NCI-H524 (cell line): ENCODE measurements at regions not wholly inside any gene's neighbourhood (a gene's known extent, or its start where the extent isn't known, plus 50 kb on each side); places are given as distances from the start of the nearest gene placed in this dataset.
A peak's percentile ranks its signal among the peaks of the same experiment; 100 is the strongest.
"Not testable (repeated sequence)": the region's sequence is repeated elsewhere in the genome, so short reads cannot be mapped to it uniquely, and the experiment has no call there.

Source experiments
- DNase-seq, 2 experiments: peaks; one replicate each; lab custom pipeline; 2025; lab: John Stamatoyannopoulos, UW

DNA sequence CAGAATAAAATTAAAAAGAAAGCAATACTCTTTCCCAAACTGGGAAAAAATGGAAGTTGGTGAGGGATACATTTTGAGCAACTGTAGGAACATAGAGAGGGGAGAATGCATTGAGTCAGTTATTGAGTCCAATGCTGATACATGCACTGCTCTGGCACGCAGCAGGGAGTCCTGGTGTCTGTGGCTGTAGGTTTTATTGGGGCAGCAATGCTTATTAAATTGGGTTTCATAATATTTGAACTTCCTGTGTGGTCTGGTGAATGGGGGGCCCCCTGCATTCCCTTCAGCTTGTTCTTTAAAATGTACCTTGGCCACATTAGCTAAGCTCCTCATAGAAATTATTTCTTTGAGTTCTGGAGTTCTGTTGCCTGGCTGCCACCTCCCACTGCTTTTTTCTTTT lies 125.2 kb upstream of the ELAC2 start:
- no peak for DNase-seq

DNA sequence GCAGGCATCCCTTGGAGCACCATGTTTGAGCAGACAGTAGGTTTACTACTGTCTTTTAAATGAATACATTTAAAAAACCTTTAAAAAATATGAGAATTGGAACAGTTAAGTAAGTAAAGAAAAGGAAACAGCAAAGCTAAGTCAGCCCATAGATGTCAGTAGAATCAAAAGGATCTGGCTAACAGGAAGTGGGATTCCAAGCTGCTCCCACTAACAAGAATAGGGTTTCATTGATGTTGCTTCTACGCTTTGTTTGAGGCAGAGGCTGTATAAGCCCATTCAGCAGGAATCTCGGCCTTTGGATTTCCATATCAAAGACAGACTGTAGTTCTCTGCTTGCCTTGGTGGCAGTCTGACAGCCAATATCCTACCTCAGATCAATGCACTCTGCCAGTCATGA lies 122.9 kb upstream of the ELAC2 start:
- no peak for DNase-seq

DNA sequence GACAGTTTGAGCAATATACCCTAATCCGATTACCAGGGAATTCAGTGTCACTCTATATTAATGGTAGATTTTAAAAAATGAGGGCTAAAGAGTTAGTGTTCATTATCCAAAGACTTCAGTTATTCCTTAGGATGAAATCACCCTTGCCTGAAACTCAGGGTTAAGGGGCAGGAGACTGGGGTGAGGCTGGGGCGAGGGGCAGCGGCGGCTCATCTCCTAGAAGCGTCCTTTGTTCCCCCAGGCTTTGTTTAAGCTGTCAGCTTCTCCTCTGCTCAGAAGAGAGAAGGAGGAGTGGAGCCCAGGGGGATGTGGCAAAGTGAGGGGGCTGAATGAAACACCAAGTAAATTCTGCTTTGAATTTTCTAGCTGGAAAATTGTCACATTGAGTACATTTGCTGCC lies 117.7 kb upstream of the ELAC2 start:
- DNase-seq: no peak

DNA sequence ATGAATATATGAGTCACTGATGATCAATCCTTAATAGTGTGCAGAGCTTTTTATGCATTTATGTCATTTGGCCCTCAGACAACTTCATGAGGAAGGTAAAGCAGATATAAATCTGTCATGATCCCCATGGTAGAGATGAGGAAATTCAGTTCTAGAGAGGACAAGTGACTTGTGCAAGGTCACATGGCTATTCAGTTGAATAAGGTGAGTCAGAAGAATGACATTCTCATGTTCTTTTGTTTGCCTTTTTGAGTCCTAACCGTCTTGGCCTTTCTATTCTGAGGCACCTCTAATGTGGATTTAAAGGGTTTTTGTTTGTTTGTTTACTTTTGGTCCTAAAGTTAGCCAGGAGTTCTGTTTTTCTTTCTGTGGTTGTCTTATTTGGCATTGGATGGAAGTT lies 116.2 kb upstream of the ELAC2 start:
- no peak for DNase-seq

DNA sequence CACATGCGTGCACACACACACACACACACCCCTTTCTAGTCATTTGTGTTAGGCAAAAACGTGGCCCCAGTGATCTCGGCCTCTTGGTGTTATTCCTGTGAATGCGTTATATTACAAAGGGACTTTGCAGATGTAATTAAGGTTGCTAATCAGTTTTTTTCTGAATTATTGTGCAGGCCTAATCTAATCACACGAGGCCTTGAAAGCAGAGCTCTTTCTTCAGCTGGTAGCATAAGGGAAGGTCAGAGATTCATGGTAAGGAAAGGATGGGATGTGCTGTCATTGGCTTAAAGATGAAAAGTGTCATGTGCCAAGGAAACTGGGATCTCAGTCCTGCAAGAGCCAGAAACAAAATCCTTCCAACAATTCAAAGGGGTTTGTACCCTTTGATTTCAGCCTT lies 113.4 kb upstream of the ELAC2 start:
- no peak for DNase-seq

DNA sequence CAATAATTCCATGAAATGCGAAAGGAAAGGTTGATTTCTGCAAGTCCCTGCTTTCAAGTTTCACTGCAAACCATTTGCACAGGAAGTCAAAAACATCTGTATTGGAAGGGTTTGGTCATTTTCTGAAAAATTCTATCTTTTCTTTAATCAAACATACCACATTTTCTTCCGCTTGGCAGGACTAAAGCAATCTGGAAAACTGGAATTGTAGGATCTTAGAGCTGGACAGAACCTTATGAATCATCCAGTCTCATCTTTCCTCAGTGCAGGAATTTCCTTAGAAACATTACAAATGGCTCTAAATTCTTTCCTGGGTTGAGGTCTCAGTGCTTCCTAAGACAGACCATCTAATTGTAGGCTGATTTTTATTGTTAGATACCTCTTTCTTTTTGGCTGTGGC lies 111.5 kb upstream of the ELAC2 start:
- DNase-seq: no peak

DNA sequence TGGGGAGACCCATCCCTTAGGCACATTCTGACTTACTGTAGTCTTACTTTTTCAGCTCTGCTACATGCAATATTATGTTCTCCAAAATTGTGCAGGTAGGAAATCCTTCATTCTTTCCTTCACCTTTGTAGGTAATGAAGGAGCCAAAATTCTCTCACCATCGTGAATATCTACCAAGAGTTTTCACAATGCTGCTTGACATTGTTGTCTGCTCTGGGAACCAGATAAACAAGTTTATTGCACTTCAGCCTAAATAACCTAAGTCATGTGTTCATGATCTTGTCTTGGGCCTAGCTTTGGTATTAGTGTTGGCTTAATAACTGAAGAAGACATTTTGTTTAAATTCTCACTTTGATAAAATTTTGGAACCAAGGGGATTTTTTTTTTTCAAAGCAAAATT lies 110.8 kb upstream of the ELAC2 start:
- no peak for DNase-seq

DNA sequence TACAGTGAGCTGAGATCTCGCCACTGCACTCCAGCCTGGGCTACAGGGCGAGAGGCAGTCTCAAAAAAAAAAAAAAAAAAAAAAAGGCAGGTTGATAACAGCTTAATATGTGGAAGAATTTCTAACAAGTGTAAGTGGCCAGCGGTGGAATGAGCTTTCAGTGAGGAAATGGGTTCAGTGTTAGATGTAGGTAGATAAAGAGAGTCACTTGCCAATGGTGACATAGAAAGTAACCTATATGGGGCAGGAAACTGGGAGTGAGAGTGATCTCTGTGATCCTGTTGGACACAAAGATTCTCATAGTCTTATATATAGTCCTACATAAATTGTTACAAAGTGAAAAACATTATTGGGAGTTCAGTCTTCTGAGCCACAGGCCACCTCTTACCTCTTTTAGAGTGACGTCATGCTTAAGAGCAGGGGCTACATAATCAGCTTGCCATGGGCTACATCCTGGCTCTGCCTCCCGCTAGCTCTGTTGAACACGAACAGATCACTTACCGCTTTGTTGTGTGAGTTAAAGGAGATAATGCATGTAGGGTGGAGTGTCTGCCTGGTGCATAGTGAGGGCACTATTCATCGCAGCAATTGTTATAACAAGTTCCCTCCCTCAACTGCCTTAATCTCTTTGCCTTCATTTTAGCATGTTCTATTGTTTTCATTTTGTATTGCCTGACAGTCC lies 110.2 kb upstream of the ELAC2 start:
- DNase-seq: no peak

DNA sequence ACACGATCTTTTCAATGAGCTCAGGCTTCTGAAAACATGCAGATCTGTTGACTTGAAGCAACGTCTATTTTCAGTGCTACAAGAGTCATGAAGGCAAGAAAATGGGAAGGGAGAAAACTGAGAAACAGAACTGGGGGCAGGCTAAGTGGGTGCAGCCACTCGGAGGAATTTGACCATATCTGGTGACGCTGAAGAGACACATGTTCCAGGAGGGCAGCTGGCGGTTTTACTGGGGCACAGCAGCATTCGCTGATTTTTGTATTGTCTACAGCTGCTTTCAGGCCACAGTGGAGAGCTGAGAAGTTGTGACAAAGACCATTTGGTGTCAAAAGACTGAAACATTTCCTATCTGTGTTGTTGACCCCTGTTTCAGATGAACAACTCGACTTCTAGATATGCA lies 103.0 kb upstream of the ELAC2 start:
- DNase-seq: no peak

DNA sequence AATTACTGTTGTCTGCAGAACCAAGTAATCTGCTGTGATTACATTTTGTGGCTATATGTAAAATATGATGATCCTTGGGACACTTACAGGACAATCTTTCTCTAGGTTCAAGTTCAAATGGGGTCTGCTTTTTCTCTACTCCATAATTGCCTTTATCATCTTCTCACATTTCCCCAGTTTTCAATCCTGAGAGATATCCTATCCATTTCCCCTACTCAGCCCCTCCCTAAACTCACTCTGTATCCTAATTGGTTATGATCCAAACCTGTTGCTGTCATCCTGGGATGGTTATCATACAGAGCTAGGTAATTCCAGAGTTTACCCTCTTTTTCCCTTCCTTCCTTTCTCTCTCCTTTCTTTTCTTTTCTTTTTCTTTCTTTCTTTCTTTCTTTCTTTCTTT lies 100.5 kb upstream of the ELAC2 start:
- DNase-seq: no peak

DNA sequence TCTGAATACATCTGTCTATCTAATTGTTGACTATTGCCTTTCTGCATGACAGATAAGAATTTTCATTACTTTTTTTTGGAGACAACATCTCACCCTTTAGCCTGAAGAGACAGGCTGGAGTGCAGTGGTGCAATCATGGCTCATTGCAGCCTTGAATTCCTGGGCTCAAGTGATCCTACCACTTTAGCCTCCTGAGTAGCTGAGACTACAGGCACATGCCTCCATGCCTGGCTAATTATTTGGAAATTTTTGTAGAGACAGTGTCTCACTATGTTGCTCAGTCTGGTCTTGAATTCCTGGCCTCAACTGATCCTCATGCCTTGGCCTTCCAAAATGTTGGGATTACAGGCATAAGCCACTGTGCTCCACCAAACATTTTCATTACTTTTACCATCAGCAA lies 99.8 kb upstream of the ELAC2 start:
- no peak for DNase-seq

DNA sequence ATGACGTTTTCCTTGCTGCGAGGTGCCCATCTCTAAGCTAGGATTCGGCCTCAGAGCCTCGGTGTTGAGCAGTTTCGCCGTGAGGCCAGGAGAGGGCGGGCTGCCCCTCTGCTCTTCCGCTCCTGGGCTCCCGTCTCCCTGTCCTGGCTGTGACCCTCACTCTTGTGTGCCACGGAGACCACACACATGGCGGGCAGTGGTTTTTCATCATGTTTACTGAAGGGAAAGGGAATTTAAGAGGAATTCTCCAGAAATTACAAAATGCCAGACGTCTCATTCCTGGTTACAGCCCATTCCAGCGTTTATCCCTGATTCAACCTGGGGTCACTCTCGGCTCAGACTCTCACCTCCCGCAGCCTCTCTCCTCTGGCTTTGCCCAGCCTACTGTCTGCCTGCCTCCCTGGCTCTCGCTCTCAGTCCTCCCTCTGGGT lies 96.8 kb upstream of the ELAC2 start:
- DNase-seq: peak in 1 of 2 experiments; percentile 10

DNA sequence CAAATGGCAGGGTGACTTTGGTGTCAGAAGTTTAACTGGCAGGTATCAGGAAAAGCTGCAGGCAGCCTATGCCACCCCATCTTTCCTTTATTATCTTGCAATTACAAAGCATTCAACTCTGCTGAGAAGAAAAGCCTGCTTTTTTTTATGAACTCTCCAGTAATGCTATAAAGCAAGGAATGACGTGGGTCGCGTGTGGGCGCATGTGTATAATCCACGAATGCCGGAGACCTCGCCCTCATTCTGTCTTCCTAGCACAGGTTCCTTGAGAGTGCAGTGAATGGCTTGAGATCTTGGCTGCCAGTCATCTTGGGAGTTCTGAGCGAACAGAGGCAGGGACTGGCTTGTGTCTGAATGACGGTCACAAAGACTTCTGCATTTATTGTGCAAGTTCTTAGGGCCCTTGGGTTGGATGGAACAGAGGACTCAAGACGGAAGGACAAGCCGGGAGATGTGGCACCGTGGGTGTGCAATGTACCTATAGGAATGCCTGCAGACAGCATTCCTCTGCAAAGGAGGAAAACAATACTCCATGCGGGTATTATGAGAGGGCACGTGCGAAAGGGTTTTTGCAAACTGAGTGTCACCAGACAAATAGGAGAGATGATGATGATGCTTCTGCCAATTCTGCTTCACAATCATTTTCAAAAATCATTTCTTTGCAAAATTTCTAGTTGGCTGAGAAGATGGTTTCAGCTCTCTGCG lies 96.1 kb upstream of the ELAC2 start:
- DNase-seq: no peak

DNA sequence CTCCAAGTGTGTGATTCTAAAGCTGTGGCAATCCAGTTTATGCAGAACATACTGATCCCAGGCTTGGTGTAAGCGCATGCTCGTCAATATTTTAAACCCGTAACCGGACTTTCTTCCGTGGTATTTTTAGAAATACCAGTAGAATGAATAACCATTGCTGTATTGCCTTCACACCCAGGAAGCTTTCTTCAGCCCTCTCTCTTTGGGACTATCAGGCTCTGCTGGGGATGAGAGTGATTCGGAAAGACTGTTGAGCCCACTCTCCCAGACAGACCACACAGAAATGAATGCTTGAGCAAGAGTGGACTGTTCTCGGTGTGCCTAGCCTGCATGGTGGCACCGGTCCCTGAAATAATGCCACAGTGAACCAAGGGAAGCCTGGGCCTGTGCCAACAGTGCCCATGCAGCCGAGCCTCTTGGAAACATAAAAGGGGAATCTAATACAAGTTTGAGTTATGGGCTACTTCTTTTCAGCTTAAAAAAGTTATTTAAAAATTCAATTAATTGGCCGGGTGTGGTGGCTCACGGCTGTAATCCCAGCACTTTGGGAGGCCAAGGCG lies 89.9 kb upstream of the ELAC2 start:
- DNase-seq: no peak

DNA sequence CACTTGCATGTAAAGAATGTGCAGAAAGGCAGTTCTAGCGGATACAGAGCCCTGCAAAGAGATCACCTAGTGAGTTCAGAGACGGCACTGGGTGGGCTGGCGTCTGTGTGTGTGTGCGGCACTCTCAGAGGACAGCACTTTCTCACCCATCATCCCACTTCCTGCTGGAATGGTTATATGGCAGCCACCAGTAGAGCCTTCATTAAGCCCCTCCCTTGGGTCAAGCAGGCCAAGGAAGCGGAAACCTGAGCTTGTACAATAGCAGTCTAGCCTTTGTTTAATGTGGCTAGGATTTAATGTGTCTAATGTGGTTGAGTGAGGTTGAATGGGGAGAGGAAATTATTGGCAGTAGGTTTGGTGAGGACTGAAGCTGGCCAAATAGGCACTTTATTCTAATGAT lies 88.3 kb upstream of the ELAC2 start:
- DNase-seq: no peak

DNA sequence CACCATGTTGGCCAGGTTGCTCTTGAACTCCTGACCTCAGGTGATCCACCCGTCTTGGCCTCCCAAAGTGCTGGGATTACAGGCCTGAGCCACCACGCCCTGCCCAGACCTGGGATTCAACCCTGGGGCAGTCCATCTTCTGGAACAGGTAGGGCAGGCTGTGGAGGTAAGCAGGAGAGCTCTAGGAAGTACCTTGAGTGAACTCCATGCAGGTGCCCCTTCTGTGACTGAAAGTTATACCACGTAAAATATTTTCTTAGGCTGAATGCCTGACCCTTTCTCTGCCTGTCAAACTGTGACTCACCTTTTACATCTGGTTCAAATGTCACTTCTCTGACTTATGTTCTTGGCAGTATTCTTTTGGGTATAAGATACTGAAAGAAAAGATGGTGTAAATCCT lies 86.7 kb upstream of the ELAC2 start:
- DNase-seq: no peak

DNA sequence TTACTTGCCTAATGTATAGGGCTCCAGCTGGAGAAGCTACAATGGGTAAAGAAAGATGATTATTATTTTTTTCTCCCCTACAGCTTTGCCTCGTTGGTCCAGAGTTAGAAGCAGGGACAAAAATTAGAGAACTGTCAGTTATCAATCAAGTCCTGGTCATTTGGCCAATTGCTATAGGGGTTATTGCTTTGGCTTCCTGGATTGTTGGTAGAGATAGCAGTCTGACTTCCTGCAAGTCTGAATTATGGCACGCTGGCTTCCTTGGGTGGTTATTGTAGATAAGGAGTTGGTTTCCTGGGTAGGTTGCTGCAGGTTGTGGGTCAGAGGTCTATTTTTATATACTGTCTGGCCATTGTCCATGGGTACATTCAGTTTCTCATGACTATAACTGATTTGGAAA lies 84.7 kb upstream of the ELAC2 start:
- DNase-seq: no peak

DNA sequence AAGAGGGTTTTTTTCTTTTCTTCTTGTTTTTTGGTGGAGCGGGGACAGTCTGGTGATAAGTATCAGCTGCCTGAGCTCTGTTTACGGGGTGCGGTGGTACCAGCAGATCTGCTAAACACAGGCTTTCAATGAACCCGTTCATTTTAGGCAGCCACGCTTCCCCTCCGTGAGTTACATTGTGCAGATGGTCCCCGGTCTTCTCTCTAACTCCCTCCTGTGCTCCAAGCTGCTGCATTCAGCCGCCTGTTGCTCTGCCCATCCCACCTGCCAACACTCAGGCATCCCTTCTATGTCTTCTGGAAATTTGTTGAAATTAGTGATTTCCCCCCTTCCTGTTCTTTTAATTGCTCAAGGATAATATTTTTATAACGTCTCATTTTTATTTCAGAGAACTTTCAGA lies 82.1 kb upstream of the ELAC2 start:
- no peak for DNase-seq

DNA sequence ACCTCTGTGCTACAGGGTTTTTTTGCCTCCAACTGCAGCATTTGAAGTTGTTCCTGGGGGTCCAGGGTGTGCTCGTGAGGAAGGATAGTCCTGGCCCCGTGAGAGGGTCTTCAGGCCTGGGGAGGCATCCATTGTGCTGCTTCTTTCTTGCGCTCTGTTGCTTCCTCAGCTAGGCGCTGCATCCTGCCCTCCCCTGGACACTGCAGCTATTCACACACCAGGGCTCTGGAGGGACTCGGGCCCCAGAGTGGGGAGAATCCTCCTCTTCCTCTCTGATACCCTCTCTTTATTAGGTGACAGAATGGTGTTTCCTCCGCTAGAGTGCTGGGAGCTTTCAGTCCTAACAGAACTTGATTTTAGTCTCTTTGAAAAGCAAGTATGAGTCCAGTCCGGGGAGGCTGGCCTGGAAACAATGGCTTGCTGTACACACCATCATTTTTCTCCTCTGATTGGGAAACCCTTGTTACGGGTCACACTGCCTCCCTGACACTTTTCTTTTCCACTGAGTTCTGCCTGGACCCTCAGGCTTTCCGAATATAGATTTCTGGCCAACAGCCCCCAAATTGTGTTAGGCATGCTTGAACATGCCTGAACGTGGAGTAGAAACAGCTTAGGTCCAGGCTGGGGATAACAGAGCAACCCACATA lies 81.4 kb upstream of the ELAC2 start:
- no peak for DNase-seq

DNA sequence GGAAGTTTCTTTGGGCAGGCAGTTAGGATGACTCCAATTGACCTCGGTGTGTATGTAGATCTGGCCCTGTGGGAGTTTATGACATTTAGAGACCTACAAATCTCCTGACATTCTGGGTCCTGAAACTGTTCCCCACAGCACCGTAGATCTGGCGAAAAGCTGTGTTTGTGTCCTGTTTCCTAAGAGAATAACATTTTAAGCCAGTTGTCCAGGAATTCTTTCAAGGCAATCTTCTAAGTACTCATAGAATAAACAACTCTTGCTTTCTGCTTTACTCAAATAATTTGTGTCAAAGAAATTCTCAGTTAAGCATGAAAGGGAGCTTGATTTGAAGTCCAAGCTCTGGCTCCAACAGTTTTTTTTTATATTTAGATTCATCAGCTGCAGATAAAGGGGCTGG lies 78.5 kb upstream of the ELAC2 start:
- DNase-seq: no peak

DNA sequence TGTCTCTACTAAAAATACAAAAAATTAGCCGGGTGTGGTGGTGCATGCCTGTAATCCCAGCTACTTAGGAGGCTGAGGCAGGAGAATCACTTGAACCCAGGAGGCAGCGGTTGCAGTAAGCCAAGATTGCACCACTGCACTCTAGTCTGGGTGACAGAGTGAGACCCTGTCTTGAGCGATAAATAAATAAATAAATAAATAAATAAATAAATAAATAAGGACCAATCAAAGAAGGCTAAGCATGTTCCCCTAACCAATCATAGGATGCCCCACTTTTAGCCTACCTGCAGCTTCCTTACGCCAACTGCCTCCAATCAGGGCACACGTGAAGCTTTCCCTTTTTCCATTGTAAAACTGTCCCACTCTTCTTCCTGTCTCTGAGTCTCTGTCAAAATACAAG lies 74.2 kb upstream of the ELAC2 start:
- not testable (repeated sequence) for DNase-seq

DNA sequence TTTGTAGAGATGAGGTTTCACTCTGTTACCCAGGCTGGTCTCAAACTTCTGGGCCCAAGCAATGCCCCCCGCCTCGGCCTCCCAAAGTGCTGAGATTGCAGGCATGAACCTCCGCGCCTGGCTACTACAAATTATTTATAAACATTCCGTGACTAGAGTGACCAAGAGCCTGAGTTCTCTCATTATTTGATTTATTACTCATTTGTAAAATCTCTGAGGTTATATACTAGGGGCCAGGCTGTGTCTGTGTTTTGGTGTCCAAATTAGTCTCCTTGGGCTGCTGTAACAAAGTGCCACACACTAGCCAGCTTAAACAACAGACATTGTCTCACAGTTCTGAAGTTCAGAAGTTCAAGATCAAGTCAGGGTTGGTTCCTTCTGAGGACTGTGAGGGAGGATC lies 70.8 kb upstream of the ELAC2 start:
- DNase-seq: no peak

DNA sequence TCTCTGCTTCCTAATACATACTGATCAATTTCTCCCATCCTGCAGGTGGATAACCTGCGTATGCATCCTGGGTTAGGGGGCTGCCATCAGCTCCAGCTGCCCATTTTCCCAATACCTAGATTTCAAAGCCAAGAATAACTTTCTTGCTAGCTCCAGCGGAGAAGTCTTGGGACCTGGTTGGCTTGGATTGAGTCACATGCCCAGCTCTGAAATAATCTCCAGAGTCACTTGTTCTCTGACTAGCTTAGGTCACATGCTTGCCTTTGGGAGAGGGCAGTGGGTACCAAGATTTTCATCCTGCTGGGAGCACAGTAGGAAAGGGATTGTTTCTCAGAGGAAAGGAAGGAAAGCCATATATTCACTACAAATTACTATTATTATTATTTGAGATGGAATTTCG lies 70.0 kb upstream of the ELAC2 start:
- DNase-seq: no peak
